BE2C (cell line): ENCODE measurements at regions not wholly inside any gene's neighbourhood (a gene's known extent, or its start where the extent isn't known, plus 50 kb on each side); places are given as distances from the start of the nearest gene placed in this dataset.

Experiments
- DNase-seq: peaks from one replicate; pipeline ENCODE4 v3.0.0-alpha.2; 2020
- H3K27me3 ChIP-seq: fragments of 250-450 bp; sonication (Bioruptor Pico); 2 replicates; pipeline ENCODE4 v1.5.1; 2020; ENCODE audit warnings: mild to moderate bottlenecking
- H3K36me3 ChIP-seq: fragments of 250-450 bp; sonication (Bioruptor Pico); 2 replicates; pipeline ENCODE4 v1.5.1; 2020; ENCODE audit warnings: mild to moderate bottlenecking
- H3K4me1 ChIP-seq: fragments of 250-450 bp; sonication (Bioruptor Pico); 2 replicates; pipeline ENCODE4 v1.5.1; 2020
- H3K4me3 ChIP-seq: 2 replicates; pipeline ENCODE4 v1.5.1; 2011; ENCODE audit warnings: low read depth, low read length
- H3K9me3 ChIP-seq: fragments of 250-450 bp; sonication (Bioruptor Pico); 2 replicates; pipeline ENCODE4 v1.5.1; 2020
- TF ChIP-seq, protein P1 (sequence below): IDR thresholded peaks from 2 replicates; pipeline ENCODE4 v1.5.1; 2012; ENCODE audit warnings: mild to moderate bottlenecking, low read depth, low read length

GRCh38 chr12:16891673-16892072 is 285.7 kb upstream of the LMO3 start:
- no peak overlapping the region for H3K4me3 ChIP-seq
- no peak for DNase-seq
- no peaks in the 10 kb centered on the region for H3K9me3 ChIP-seq
- TF ChIP-seq, protein P1, sequence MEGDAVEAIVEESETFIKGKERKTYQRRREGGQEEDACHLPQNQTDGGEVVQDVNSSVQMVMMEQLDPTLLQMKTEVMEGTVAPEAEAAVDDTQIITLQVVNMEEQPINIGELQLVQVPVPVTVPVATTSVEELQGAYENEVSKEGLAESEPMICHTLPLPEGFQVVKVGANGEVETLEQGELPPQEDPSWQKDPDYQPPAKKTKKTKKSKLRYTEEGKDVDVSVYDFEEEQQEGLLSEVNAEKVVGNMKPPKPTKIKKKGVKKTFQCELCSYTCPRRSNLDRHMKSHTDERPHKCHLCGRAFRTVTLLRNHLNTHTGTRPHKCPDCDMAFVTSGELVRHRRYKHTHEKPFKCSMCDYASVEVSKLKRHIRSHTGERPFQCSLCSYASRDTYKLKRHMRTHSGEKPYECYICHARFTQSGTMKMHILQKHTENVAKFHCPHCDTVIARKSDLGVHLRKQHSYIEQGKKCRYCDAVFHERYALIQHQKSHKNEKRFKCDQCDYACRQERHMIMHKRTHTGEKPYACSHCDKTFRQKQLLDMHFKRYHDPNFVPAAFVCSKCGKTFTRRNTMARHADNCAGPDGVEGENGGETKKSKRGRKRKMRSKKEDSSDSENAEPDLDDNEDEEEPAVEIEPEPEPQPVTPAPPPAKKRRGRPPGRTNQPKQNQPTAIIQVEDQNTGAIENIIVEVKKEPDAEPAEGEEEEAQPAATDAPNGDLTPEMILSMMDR: no peak
- H3K4me1 ChIP-seq: no peaks in the 10 kb centered on the region
- H3K27me3 ChIP-seq: no peaks in the 10 kb centered on the region
- no peaks in the 10 kb centered on the region for H3K36me3 ChIP-seq

DNA sequence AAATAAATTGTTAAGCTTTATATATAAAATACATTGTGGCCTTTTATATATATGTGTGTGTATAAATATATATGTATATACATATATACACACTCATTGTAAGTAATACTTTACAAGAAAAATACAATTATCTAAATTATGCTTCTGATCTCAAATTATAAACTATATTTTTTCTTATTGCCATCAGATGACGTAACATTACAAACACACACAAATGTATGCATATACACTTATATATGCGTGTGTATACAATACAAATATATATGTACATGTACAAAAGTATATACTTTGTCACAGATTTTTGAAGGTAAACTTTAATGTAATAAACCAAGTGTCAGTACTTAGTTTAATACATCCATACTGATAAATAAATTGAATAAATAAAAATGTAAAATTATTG is 278.9 kb upstream of the LMO3 start:
- Histone ChIP-seq H3K27me3 (no peaks in the 10 kb centered on the region), H3K4me3 (no peak overlapping the region), H3K36me3 (no peaks in the 10 kb centered on the region), H3K9me3 (no peaks in the 10 kb centered on the region), H3K4me1 (peaks cover 13% of the 10 kb centered on the region)
- TF ChIP-seq, protein P1: no peak
- no peak for DNase-seq

GRCh38 chr12:16884056-16884455 is 278.1 kb upstream of the LMO3 start:
- Histone ChIP-seq H3K27me3 (no peaks in the 10 kb centered on the region), H3K4me3 (no peak overlapping the region), H3K36me3 (no peaks in the 10 kb centered on the region), H3K9me3 (no peaks in the 10 kb centered on the region), H3K4me1 (peaks cover 13% of the 10 kb centered on the region)
- DNase-seq: no peak
- TF ChIP-seq, protein P1: no peak

DNA sequence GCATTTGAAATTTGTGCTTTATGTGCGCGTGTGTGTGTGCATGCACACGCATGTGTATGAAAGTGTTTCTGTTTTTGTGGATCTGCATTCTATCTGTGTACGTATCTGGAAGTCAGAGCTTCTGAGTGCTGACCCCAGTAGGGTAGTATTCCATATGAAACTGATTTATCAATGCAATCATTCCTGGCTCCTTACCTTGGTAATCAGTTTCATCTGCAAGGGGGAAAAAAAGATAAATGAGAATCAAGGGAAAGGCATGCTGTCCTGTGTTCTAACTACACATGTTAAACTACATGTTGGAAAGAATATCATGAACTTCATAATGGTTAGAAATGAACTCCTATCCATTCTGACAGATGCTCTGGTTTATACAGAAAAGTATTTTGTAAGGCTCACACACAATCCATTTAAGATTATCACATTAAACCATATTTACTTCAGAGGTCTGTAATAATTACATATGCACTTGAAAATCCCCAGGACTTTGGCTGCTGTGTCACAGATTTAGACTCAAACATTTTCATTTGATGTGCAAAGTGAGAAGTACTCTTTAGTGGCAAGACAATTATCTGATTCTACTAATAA is 276.1 kb upstream of the LMO3 start:
- Histone ChIP-seq H3K9me3 (no peaks in the 10 kb centered on the region), H3K27me3 (no peaks in the 10 kb centered on the region), H3K4me1 (peaks cover 13% of the 10 kb centered on the region), H3K36me3 (no peaks in the 10 kb centered on the region), H3K4me3 (peak overlapping the region; percentile 46; the same call in 1 of the 2 replicates)
- TF ChIP-seq, protein P1: no peak
- DNase-seq: no peak

- Histone ChIP-seq H3K27me3 (no peaks in the 10 kb centered on the region), H3K36me3 (no peaks in the 10 kb centered on the region), H3K9me3 (no peaks in the 10 kb centered on the region), H3K4me1 (peaks cover 13% of the 10 kb centered on the region), H3K4me3 (peak overlapping the region; percentile 46)
- peak; percentile 70 for DNase-seq
- TF ChIP-seq, protein P1: no peak
Observed at GRCh38 chr12:16880864-16881285, 274.9 kb upstream of the LMO3 start.

DNA sequence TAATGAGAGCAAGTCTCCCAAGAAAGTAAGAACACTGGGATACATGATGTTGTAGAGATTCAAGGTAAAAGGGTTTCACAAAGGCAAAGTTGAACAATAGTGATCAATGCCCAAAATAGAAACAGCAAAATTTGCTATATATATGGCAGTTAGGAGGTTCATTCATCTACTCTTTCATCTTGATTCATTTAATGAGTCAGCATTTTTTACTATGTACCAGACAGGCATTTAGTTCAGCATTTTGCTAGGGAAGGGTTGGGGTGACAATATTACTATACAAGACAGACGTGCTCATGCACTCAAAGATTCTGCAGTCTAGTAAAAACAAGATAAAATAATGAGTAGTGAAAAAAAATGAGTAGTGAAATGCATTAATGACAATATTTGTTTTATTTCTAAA is 264.9 kb upstream of the LMO3 start:
- 0 out of 2 replicates have a peak, but pooled peaks cover 6% of the 10 kb centered on the region for H3K4me1 ChIP-seq
- no peak overlapping the region for H3K4me3 ChIP-seq
- DNase-seq: no peak
- TF ChIP-seq, protein P1: no peak
- no peaks in the 10 kb centered on the region for H3K9me3 ChIP-seq
- no peaks in the 10 kb centered on the region for H3K36me3 ChIP-seq
- H3K27me3 ChIP-seq: no peaks in the 10 kb centered on the region
